NCI-H748 treated with DMSO at 0.1 percent for 48 hours (cell line): ENCODE measurements at regions not wholly inside any gene's neighbourhood (a gene's known extent, or its start where the extent isn't known, plus 50 kb on each side); places are given as distances from the start of the nearest gene placed in this dataset.

ENCODE experiments used
- DNase-seq: peaks from one replicate; lab custom pipeline; 2025; lab: John Stamatoyannopoulos, UW

- DNase-seq: no peak
These were observed 969.5 kb upstream of the B3GALT2 start for GRCh38 chr1:194155962-194156361.

DNA sequence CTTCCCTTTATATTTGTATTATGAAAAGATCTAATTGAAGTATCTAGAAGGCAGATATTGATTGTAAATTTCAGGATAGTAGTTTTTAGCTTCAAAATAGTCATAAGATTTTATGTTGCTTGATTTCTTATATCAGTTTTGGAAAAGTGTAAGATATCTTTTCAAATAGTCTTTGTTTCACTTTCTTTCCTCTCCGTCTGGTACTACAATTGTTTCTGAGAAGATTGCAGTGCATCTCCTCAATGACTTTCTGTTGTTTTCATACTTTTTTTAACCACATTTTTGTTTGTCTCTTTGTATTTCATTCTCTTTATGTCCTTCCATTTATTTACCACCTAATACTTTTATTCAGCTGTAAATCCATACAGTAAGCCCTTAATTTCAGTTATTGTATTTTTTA, 964.6 kb upstream of the B3GALT2 start:
- DNase-seq: no peak

- DNase-seq: no peak
These were observed 963.8 kb upstream of the B3GALT2 start for GRCh38 chr1:194150242-194150641.

GRCh38 chr1:194133152-194133551, 946.7 kb upstream of the B3GALT2 start:
- no peak for DNase-seq

DNA sequence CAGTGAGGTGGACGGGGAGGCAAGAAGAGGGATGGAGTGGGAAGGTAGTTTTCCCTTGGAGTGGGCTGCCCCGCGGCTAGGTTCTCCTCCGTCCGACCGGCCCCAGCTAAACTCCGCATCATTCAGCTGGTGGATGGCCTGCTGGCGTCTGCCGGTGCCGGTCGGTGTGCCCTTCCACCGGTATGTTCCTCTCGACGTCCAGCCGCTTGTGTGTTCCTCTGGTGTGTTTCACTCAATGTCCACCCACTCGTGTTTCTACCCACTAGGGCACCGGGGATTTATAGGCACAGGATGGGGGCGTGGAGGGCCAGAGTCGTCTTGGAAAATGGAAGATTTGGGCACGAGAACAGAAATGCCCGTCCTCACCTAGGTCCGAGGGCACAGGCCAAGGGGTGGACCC, 931.7 kb upstream of the B3GALT2 start:
- DNase-seq: no peak

DNA sequence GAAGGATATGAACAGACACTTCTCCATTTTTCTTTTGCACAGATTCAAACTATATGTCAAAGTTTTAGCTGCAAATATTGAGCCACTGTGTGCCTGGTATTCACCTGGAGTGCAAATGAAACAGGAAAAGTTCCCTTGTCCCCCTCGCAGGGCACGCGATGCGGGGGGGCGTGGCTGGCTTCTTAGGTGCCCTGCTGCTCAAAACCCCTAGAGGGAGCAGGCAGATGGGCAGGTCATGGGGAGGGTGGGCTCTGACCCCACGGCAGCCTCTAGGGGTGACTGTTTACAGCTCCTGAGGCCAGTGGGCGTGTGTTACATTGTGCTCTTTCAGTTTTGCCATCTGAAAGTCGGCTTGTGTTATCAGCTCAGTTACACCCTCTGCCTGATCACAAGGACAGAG, 931.2 kb upstream of the B3GALT2 start:
- no peak for DNase-seq

DNA sequence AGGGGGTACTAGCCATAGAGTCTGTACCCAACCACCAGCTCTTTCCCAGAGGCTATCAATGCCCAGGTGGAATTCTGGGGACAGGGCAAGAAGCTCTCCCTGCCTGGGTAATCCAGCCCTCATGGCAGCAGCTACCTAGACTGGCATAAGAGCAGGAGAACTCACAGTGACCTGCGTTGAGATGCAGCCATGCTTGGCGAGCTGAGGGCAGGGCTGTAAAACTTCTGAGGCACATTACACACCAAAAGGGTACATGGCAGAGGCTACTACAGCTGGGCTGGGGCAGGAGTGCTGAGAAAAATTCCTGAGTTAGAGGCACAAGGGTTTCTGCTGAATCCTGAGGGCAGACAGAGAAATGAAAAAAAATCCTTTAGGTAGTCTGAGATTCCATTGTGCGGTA, 927.9 kb upstream of the B3GALT2 start:
- DNase-seq: no peak

DNA sequence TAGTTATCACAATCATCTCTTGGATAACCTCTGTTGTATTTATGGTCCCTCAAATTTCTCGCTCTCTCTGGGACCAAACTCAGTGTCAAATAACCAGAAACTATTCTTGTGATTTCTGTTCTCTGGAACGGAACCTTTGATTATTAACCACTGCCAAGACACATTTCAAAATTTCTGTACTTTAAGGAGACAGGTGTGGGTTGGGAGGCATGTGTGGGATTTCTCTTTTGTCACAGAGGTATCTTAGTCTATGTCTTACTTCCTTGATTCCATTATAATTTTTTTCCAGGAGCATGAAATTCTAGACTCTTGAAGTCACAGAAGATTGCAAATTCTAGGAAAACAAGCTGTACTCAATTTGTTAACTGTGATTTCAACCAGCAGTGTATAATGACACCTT, 919.0 kb upstream of the B3GALT2 start:
- DNase-seq: no peak

DNA sequence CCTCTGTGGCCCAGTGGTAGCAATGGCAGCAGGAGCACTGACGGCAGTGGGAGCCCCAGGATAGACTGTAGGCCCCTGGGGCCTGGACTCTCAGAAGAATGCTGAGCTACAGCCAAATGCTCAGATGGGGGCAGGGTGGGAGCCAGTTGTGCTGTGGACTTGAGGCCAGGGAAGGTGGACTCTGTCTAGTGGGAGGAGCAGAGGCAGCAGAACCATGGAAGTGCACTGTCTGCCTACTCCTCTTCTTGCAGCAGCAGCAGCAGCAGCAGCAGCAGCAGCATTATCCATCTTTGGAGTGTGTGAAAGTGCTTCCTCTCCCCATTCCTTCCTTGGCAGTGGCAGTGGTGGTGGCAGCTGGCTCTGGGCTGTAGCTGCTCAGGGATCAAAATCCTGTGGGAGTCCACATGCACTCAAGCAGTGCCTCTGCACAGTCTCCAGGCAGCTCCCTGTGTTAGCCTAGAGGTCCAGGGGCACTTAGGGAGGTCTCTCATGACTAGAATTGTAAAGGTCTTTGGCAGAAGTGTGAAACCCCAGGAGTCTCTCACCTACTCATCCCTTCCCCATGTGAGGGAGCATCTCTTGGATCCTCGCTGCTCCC, 917.9 kb upstream of the B3GALT2 start:
- no peak for DNase-seq

GRCh38 chr1:194103516-194104246, 917.3 kb upstream of the B3GALT2 start:
- DNase-seq: no peak

DNA sequence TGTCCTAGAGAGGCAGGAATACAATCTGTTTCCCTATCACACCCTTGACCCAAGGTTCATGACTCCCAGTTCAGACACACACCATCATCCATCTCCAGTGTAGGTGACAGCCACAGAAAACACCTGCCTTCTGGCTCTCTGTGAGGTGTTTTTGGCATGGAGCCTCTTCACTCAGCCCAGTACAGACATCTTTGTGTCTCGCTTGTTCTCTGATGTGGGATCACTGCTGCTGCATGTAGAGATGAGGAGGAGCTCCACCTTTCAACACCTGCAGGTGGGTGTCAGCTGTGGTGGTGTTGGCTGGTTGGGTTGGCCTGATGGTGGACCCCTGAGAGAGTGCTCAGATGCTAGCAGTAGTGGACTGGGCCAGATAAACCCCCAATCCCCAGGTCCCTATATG, 916.7 kb upstream of the B3GALT2 start:
- no peak for DNase-seq

GRCh38 chr1:194102607-194103006, 916.2 kb upstream of the B3GALT2 start:
- no peak for DNase-seq

GRCh38 chr1:194084755-194085154, 898.3 kb upstream of the B3GALT2 start:
- DNase-seq: no peak

GRCh38 chr1:194081444-194081843, 895.0 kb upstream of the B3GALT2 start:
- no peak for DNase-seq

- no peak for DNase-seq
These were observed 894.4 kb upstream of the B3GALT2 start for GRCh38 chr1:194080826-194081225.

DNA sequence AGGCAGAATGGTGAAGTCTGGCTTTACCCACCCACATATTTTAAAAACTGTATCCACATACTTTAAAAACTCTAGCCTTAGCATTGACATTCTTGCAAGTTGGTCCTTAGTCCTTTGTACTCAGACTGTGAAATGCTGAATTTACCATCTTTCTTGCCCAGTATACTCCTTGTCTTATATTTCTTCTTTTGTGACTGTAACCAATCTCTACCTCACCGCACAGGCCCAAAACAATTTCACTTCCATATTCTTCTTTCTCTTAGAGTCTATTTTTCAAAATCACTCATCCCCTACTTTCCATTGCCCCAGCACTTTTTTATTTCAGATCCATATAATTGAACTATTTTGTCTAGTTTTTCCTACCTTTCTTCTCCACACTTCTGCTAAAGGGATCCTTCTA, 892.4 kb upstream of the B3GALT2 start:
- DNase-seq: no peak

DNA sequence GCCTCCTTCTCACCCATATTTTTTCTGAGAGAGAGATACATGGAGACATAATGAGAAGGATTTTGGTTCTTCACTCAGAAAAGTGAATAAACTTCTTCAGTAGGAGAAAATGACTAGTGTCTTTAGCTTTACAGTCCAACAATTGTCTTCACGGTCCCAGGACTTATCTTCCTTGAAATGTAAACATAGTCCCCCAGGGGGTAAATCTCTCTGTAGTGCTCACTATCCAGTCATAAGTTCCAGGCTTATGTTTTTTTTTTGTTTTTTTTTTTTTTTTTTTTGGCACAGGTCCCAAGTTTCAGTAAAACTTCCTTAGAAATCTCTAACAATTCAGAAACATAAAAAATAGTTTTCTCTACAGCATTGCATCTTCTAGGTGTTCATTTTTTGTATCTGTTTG, 890.2 kb upstream of the B3GALT2 start:
- DNase-seq: no peak

GRCh38 chr1:194073833-194074232, 887.4 kb upstream of the B3GALT2 start:
- DNase-seq: no peak

DNA sequence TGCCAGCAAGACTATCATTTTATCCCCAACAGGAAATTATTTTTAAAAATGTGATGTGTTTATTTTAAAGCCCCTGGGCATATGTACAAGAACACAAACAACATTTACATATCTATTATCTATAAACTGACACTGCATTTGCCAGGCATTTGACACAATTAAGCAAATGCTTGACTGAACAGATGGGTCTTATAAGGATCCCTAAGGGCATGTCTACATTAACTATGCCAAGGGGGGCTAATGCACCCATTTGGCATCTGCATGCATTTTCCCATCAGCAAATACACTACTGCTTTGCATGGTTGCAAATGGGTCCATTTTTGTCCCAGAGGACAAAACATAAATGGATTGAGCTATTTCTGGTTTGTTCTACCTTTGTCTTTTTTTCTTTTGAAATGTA, 884.8 kb upstream of the B3GALT2 start:
- no peak for DNase-seq

GRCh38 chr1:194069831-194070218, 883.4 kb upstream of the B3GALT2 start:
- DNase-seq: no peak

DNA sequence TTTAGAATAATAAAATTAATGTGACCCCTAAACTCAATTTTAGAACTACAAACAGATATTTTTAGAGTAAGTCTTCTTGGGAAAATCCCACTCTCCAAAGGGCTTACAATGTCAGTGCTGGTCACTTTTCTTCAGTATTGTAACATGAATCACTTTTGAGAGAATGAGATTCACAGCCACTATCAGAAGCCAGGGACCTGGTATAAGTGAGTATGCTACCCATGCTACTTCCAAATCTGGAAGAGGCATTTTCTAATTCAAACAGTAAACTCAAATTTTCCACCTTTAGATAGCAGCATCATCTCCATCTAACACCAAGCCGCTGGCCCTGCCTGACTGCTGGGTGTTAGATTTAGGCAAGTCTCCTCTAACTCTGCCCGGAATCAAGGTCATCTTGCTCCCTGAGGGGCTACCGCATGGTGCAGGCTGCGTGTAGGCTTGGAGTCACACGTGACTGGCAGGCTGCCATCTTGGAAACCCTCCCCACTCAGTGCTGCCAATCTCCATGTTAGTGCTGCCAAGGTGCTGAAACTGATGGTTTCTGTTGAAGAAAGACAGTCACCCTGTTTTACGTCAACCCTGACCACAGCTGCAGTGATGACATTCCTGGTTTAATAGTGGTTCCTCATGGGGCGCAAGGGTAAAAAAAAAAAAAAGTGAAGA, 882.9 kb upstream of the B3GALT2 start:
- DNase-seq: no peak

DNA sequence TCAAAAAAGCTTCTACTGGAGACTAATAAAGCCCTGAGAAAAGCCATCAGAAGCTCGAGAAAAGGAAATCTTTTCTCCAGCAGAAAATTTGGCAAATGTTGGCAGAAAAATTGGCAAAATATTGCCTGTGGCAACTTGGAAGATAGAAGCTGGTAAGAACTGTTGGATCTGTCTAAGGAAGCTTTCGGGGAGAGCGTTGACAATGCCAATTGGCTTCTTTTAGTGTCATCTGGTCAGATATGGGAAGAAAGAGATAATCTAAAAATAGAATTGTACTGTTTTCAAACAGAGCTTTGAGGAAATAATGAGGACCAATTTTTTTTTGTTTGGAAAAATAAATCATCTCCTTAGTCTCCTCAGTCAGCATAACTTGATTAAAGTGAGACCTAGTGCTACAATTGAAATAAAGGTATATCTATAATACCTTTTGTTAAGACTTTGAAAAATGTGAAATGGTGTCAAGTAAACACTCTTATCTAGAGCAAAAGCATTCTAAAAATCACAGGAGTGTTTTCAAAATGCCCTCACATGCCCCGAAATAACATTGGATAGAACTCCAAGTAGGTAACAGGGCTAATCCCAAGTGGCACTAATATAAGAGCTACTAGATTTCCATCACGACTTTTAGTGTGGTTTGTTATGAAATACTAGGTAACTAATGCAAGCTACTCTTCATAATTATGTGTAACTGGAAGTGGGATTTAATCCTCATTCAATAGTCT, 882.2 kb upstream of the B3GALT2 start:
- no peak for DNase-seq

DNA sequence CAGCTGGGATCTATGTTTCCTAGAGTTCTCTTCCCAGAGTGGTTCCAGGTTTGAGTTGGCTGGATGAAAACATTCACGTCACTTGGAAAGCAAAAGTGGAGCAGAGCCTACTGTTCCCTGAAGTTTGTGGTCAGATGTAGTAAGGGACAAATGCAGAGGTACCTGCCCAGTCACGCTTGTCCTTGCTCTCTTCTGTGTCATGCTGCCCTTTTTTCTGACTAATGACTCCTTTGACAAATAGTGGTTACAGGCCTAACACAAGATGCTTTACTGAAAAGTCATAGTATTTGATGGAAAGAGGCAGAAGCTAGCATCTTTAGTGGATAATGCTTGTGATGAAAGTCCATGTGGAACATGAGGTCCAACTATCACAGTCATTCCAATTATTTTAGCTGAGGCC, 881.4 kb upstream of the B3GALT2 start:
- no peak for DNase-seq
